Endothelial cell of umbilical vein (primary cell): ENCODE measurements at regions not wholly inside any gene's neighbourhood (a gene's known extent, or its start where the extent isn't known, plus 50 kb on each side); places are given as distances from the start of the nearest gene placed in this dataset.

ENCODE experiments used
- BruUV-seq: library from RNA; stranded (reverse); fragments of 400-500 nt; replicated peaks from 2 replicates; lab custom pipeline; 2021; lab: Mats Ljungman, UMichigan
- CTCF ChIA-PET: fragments of 300-600, 350-600 bp; sonication (Branson Sonifier 250); formaldehyde crosslinking; loops from one replicate; lab custom pipeline; 2021; ENCODE audit warnings: antibody characterized with exemption, inconsistent platforms; lab: Charles Lee
- POLR2A ChIA-PET: fragments of 300-600, 350-600 bp; sonication (Branson Sonifier 250); formaldehyde crosslinking; loops from one replicate; lab custom pipeline; 2021; ENCODE audit warnings: antibody characterized with exemption, inconsistent platforms; lab: Charles Lee
- DNase-seq: peaks from one replicate; pipeline ENCODE4 v3.0.0-alpha.2; 2011; ENCODE audit warnings: low read depth, low spot score
- FAIRE-seq: peaks from 2 replicates; lab custom pipeline; 2011; peaks lifted over from hg19 to GRCh38; lab: Jason Lieb, UNC
- H2AFZ ChIP-seq: 2 replicates; pipeline ENCODE4 v1.6.0; 2012; ENCODE audit warnings: low read depth, low read length, control low read depth, inconsistent platforms
- H3K27ac ChIP-seq: 2 replicates; pipeline ENCODE4 v1.5.1; 2011; ENCODE audit warnings: low read depth, mild to moderate bottlenecking, control low read depth, low read length, moderate library complexity; ENCODE audit not compliant: insufficient read depth
- H3K27me3 ChIP-seq, 2 experiments: 2 replicates each; pipeline versions ENCODE4 v1.6.0 to v1.6.1; 2011; ENCODE audit warnings: low read length in 2 of 2, mixed read lengths in 1 of 2; ENCODE audit not compliant: control insufficient read depth in 2 of 2, insufficient read depth in 2 of 2
- H3K36me3 ChIP-seq, 2 experiments: 2 replicates in 1 of 2; 3 replicates in 1 of 2; pipeline ENCODE4 v1.5.1; 2011; ENCODE audit warnings: low read length in 2 of 2, mild to moderate bottlenecking in 1 of 2, moderate library complexity in 1 of 2; ENCODE audit not compliant: control insufficient read depth in 2 of 2, insufficient read depth in 2 of 2; ENCODE audit errors: extremely low read depth in 1 of 2
- H3K4me1 ChIP-seq: 3 replicates; pipeline ENCODE4 v1.5.1; 2011; ENCODE audit warnings: mild to moderate bottlenecking, low read length; ENCODE audit not compliant: control insufficient read depth, insufficient read depth; ENCODE audit errors: extremely low read depth
- H3K4me2 ChIP-seq: 2 replicates; pipeline ENCODE4 v1.6.1; 2011; ENCODE audit warnings: low read length, control low read depth, mixed read lengths; ENCODE audit not compliant: insufficient read depth
- H3K4me3 ChIP-seq, 3 experiments: fragments of 200-600 bp in 1 of 3; sonication (generic), shearing (Covaris generic) in 1 of 3; replicated peaks in 1 of 3; 2 replicates each; pipeline ENCODE4 v1.5.1; 2011 to 2016; ENCODE audit warnings: control low read depth in 3 of 3, low read length in 3 of 3, mild to moderate bottlenecking in 2 of 3, inconsistent platforms in 1 of 3, low read depth in 1 of 3, moderate library complexity in 1 of 3; ENCODE audit not compliant: insufficient read depth in 1 of 3
- H3K79me2 ChIP-seq: 2 replicates; pipeline ENCODE4 v1.6.0; 2012; ENCODE audit warnings: low read length, inconsistent platforms; ENCODE audit not compliant: control insufficient read depth, insufficient read depth
- H3K9ac ChIP-seq: replicated peaks from 2 replicates; pipeline ENCODE3; 2011; ENCODE audit warnings: low read length, control low read depth; ENCODE audit not compliant: insufficient read depth; ENCODE audit errors: extremely low read depth
- H3K9me1 ChIP-seq: replicated peaks from 3 replicates; pipeline ENCODE4 v1.6.0; 2011; ENCODE audit warnings: mild to moderate bottlenecking, low read length; ENCODE audit not compliant: control insufficient read depth, insufficient read depth; ENCODE audit errors: extremely low read depth
- H3K9me3 ChIP-seq: replicated peaks from 2 replicates; pipeline ENCODE4 v1.5.1; 2012; ENCODE audit warnings: low read length, inconsistent platforms; ENCODE audit not compliant: control insufficient read depth, insufficient read depth
- H4K20me1 ChIP-seq: replicated peaks from 2 replicates; pipeline ENCODE3; 2011; ENCODE audit warnings: mild to moderate bottlenecking, low read length; ENCODE audit not compliant: control insufficient read depth, insufficient read depth; ENCODE audit errors: extremely low read depth
- CTCF ChIP-seq, 2 donors: IDR thresholded peaks; 1 replicate in 1 of 2; 2 replicates in 1 of 2; pipeline ENCODE4 v1.5.1; 2011; ENCODE audit warnings: low read length in 2 of 2, mild to moderate bottlenecking in 2 of 2, moderate library complexity in 2 of 2, control low read depth in 1 of 2, inconsistent platforms in 1 of 2, low read depth in 1 of 2; ENCODE audit not compliant: insufficient read depth in 1 of 2; ENCODE audit errors: extremely low read depth in 1 of 2
- EZH2 ChIP-seq: IDR thresholded peaks from 2 replicates; pipeline ENCODE4 v1.6.1; 2012; ENCODE audit warnings: borderline replicate concordance, low read depth, mild to moderate bottlenecking, moderate library complexity, low read length, inconsistent platforms; ENCODE audit not compliant: severe bottlenecking
- FOS ChIP-seq: IDR thresholded peaks from 2 replicates; pipeline ENCODE4 v1.6.1; 2011; ENCODE audit warnings: mild to moderate bottlenecking, low read length, moderate library complexity, borderline replicate concordance; ENCODE audit not compliant: insufficient read depth
- GATA2 ChIP-seq: IDR thresholded peaks from 2 replicates; pipeline ENCODE4 v1.7.0; 2011; ENCODE audit warnings: low read depth, mild to moderate bottlenecking, moderate library complexity, mixed read lengths, low read length; ENCODE audit not compliant: insufficient read length, insufficient read depth
- JUN ChIP-seq: IDR thresholded peaks from 2 replicates; pipeline ENCODE4 v1.6.1; 2011; ENCODE audit warnings: borderline replicate concordance, low read depth; ENCODE audit not compliant: insufficient read length, insufficient read depth
- MYC ChIP-seq: IDR thresholded peaks from one replicate; pipeline ENCODE4 v1.6.1; 2011; ENCODE audit warnings: mild to moderate bottlenecking, low read depth, low read length
- POLR2A ChIP-seq: IDR thresholded peaks from 2 replicates; pipeline ENCODE4 v1.6.1; 2012; ENCODE audit warnings: low read depth, mild to moderate bottlenecking, control low read depth, low read length
- POLR2AphosphoS5 ChIP-seq: IDR thresholded peaks from 2 replicates; pipeline ENCODE4 v1.6.1; 2012; ENCODE audit warnings: low read depth, mild to moderate bottlenecking, control low read depth, low read length, moderate library complexity; ENCODE audit not compliant: insufficient read depth
- dilution Hi-C: fragments of 300-500 bp; cut with MboI; formaldehyde crosslinking; loops from one replicate; pipeline ENCODE4 v1.15.0; 2019; ENCODE audit warnings: low sequenced_read_pairs; ENCODE audit not compliant: extremely low pct_ligation_motif_present
- intact Hi-C: fragments of 100-400 bp; cut with micrococcal nuclease; formaldehyde crosslinking; loops from one replicate; pipeline ENCODE4 v1.10.0; 2022
- TF ChIP-seq, protein P1 (sequence below): IDR thresholded peaks from 2 replicates; pipeline ENCODE4 v1.6.1; 2011; ENCODE audit not compliant: insufficient read depth, insufficient read length

GRCh38 chr17:14545156-14545906 is 244.4 kb downstream of the HS3ST3B1 start:
- peaks cover 7% of the 10 kb centered on the region for H3K9me3 ChIP-seq
- no peaks in the 10 kb centered on the region for H3K27me3 ChIP-seq
- no peaks in the 10 kb centered on the region for H3K9me1 ChIP-seq
- H3K9ac ChIP-seq, result no peak overlapping the region
- FAIRE-seq (no peak), DNase-seq (no peak)
- no TSS peak for BruUV-seq
- TF ChIP-seq FOS (no peak), JUN (no peak), POLR2A (no peak), CTCF (IDR thresholded peaks at IDR 0.05; ENCODE audit: extremely low read depth in 1 of 2, insufficient read depth in 1 of 2, low read depth in 1 of 2, low read length in 2 of 2) (no peak), MYC (no peak), GATA2 (no peak), EZH2 (no peak), POLR2AphosphoS5 (no peak)
- TF ChIP-seq, protein P1, sequence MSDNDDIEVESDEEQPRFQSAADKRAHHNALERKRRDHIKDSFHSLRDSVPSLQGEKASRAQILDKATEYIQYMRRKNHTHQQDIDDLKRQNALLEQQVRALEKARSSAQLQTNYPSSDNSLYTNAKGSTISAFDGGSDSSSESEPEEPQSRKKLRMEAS, result no peak
- H3K27ac ChIP-seq, result no peak overlapping the region
- H4K20me1 ChIP-seq, result no peaks in the 10 kb centered on the region
- H3K4me3 ChIP-seq, result no peak overlapping the region
- dilution Hi-C loops (no loop called here), intact Hi-C loops (no loop called here)
- H3K36me3 ChIP-seq, result no peaks in the 10 kb centered on the region
- H2AFZ ChIP-seq, result no peak overlapping the region
- CTCF ChIA-PET, result no interaction called here
- H3K4me1 ChIP-seq, result no peaks in the 10 kb centered on the region
- H3K79me2 ChIP-seq, result no peaks in the 10 kb centered on the region
- POLR2A ChIA-PET, result no interaction called here
- H3K4me2 ChIP-seq, result no peak overlapping the region
